ENCODE measurements at regions not wholly inside any gene's neighbourhood (a gene's known extent, or its start where the extent isn't known, plus 50 kb on each side); places are given as distances from the start of the nearest gene placed in this dataset.

GRCh38 chr1:239606850-239607400 is 220.6 kb downstream of the CHRM3 start:
- no peak for DNase-seq

DNA sequence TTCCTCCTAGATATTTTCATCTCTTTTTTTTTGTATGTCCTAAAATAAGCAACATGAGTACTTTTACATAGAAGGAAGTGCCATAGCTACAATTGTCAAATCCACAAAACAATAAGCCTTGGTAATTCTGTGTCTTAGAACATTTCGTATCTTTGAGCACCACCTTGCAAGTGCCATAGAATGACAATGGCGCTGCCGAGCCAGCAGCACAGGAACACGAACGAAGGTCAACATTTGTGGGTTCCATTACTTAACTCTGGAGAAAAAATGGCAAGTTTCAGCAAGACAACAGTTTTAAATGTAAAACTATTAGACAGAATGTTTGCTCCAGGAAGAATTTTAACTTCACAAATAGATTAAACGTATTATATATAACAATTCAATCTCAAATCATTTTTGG is 222.1 kb downstream of the CHRM3 start:
- no peak for DNase-seq

- no peak for DNase-seq
These were observed 226.0 kb downstream of the CHRM3 start for GRCh38 chr1:239612379-239612778.

GRCh38 chr1:239616673-239617072 is 230.3 kb downstream of the CHRM3 start:
- no peak for DNase-seq

DNA sequence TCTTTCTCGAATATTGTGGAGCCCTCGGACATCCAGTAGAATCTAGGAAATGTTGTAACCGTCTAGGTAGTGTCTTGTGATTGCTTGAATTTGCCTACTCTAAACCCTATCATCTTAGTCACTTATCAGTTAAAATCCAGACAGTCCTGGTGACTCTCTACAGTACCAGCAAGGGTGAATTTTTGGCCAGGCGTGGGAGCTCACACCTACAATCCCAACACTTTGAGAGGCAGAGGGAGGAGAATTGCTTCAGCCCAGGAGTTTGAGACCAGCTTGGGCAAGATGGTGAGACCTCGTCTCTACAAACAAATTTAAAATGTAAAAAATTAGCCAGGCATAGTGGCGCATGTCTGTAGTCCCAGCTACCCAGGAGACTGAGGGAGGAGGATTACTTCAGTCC is 230.9 kb downstream of the CHRM3 start:
- no peak for DNase-seq

- DNase-seq = no peak
These were observed 231.4 kb downstream of the CHRM3 start for GRCh38 chr1:239617731-239618130.

DNA sequence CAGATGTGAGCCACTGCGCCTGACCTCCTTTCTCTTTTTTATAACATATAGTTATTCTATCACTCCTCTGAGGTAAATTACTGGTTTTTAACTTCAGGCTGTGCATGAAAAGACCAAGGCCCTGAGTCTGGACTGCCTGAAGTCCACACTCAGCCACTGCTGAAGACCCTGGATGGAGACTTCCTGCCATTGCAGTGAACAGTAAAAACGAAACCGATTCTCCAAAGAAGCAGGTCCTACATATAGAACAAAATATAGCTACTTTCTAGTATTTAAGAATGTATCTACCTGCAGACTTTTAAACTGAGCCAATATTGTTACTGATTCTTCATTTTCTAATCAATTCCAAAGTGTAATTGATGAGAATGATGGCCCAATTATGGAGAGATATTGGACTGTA is 232.8 kb downstream of the CHRM3 start:
- DNase-seq = no peak

GRCh38 chr1:239630767-239631166 is 244.4 kb downstream of the CHRM3 start:
- DNase-seq = no peak

- DNase-seq = no peak
These were observed 247.1 kb downstream of the CHRM3 start for GRCh38 chr1:239633432-239633831.

- no peak for DNase-seq
These were observed 248.9 kb downstream of the CHRM3 start for GRCh38 chr1:239635276-239635675.

DNA sequence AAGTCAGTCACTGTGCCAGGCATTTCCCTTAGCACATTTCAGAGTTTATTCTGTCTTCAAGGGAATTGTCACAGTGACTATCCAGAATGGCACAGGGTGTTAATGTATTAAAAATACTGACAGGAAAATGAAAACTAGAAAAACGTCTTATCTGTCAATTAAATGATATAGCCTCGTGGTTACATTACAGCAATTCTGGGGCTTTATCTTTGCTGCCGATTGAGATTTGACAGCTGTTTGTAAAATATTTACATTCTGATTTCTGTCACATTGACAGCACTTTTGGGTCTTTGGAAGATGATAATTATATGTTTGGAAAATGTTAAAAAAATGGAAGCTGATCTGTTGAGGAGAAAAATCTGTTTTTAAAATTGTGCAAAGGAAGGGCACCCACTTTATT is 250.0 kb downstream of the CHRM3 start:
- no peak for DNase-seq

DNA sequence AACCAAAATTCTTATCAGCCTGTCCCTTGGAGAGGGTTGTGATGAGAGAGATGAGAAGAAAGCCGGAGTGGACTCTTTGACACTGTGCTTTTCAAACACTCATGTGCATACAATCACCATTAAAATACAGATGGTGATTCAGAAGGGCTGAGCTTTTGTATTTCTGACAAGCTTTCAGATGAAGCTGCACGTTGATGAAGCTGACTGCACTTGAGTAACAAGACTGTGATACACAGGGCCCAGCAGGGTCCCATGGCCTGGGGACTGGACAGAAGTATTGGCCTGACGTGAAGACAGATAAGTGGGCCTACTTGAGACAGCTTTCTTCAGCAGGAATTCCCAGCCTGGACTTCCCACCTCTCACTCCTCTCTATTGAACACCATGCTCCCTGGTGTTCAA is 258.2 kb downstream of the CHRM3 start:
- no peak for DNase-seq

DNA sequence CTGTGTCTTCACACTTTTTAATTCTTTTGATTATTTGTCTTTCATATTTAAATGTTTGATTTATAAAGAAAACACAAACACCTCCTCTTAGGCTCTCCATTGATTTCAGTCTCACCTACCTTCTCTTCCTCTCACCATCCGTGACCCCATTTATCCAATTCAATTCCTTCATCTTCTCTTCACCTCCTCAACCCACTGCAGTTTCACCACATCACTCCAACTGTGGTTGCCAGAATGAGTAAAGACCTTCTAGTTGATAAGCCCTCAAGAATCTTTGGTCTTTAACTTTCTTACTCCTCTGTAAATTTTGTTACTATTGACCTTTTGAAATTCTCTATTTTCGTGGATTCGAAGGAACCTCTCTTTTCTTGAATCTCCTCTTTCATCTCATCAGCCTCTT is 260.7 kb downstream of the CHRM3 start:
- no peak for DNase-seq

GRCh38 chr1:239647964-239648632 is 261.7 kb downstream of the CHRM3 start:
- DNase-seq = no peak

GRCh38 chr1:239655023-239655422 is 268.7 kb downstream of the CHRM3 start:
- no peak for DNase-seq

DNA sequence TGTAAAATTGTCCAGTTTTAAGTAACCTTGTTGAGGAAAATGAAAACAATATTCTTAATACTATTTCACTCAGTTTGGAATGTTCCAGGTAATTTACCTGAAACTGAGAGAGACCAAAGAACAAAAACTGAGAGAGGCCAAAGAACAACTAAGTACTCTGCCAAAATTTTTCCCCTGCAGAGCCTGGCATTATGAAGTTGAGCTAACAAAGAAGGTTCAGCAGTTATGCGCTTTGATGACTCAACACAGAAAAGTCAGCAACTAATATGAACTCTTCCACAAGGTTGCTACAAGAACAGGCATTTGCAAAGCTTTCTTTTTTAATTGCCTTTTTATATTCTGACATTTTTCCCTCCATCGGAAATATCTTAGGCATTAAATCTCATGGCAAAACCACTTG is 270.9 kb downstream of the CHRM3 start:
- DNase-seq = no peak

DNA sequence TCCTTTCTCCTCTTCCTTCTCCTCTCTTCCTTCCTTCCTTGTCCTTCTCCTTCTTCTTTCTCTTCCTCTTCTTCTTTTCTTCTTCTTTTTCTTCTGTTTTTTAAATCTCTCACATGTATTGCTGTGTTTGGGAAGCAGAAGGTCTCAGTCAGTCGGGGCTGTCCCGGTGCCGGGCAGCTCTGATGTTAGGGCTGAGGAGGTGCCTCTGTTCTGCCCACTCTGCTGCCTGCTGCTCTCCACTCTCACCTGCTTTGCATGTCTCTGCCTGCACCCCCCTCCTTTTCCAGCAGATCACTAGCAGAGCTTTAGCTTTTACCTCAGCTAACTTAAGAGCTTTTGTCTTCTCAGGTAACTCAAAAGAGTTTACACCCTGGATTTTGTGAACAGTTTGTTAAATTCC is 276.6 kb downstream of the CHRM3 start:
- DNase-seq = no peak

- DNase-seq = no peak
These were observed 285.9 kb downstream of the CHRM3 start for GRCh38 chr1:239672256-239672655.

DNA sequence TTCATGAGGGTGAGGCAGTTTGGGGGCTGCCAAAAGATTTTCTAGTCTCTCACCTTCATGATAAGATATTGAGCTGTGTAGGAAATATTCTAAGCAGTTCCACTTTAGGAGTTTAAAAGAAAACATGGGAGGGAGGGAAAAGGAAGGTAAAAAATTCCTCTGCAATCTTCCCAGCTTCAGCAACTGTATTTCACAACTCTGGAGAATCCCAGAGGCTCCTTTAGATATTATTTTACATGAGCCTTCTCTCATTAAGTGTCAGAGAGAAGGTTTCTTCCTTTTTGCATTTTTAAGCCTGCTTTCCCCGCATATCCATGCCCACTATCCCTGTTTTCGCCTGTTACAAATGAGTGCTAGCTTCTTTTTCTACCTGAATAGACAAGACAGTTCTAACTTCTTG is 289.4 kb downstream of the CHRM3 start:
- DNase-seq = no peak

- no peak for DNase-seq
These were observed 290.3 kb downstream of the CHRM3 start for GRCh38 chr1:239676522-239677273.

DNA sequence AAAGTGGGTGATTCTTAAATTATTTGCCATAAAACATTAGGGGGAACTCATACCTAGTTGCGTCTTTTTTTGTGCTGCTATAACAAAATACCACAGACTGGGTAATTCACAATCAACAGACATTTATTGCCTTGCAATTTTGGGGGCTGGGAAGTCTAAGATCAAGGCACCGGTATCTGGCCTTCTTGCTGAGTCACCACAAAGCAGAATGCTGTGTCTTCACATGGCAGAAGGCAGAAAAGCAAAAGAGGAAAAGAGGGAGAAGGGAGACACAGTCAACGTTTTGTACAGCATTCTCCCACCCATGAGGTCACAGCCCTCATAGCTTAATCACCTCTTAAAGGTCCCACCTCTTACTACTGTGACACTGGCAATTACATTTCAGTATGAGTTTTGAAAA is 291.0 kb downstream of the CHRM3 start:
- DNase-seq = no peak

DNA sequence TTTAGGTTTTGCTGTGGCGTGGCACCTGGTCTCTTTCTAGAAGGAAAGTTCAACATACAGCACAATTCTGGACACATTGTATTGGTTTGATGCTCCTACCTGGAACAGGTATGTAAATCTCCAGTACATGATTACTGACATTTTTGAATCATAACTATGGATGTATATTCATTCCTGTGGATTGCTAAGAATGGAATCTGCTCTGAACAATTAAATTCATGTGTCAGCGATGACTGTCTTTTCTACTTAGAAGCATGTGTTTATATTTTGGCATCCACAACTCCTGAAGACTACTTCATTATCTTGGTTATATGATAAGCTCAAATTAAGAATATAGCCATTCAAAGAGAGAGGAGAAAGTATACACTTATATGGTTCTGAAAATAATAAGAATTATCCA is 291.8 kb downstream of the CHRM3 start:
- no peak for DNase-seq

DNA sequence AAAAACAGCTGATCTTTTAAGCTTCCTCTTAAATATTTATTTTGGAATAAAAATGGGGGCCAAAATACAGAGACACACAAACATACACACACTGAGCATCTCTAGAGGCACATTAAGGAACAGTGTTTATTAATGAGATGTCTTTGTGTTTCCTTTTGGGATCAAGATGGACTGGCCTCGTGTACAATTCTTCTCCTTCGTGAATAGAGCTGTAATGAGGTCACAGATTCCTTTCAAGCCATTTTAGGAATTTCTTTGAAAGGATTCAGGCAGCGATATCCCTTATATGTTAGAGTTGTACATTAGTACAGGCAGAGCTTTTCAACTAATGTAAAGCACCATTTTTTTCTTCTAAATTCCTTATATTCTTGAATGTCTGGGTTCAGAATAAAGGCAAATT is 295.7 kb downstream of the CHRM3 start:
- DNase-seq = no peak

DNA sequence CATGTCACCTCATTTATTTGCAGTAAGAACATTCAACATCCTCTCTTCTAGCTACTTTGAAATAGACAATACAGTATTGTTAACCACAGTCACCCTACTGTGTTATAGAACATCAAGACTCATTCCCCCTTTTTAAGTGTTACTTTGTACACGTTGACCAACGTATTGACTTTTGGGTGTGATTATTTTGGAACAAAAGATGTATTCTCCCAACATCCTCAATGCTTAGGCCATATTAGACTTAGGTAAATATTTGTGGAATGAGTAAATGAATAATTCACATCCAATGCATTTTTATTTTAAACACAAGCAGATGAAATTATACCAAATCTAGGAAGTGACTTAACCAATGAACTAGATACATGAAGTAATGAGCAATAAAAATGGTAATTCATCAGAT is 296.6 kb downstream of the CHRM3 start:
- no peak for DNase-seq

DNA sequence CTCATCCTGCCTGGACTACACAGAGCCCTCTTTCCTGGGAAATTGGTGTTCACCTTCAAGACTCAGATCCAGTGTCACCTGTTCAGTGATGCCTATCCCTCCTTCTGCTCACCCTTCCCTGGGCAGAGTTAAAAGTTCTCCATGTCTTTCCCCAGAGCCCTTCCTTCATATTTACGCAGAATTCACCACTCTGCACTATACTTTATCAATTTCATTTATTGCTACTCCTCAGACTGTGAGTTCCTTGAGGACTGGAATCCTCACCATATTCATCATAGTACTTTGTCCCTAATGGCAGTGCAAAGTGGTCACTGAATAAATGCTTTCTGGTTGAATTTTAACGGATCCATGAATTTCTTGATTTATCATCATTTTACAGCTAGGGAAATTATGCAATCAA is 300.0 kb downstream of the CHRM3 start:
- no peak for DNase-seq

Data from stimulated activated CD4-positive, alpha-beta T cell treated with anti-CD3 and anti-CD28 coated beads, Interleukin-1b, Interleukin-23, amount 100 ng/mL, for 48 hours (primary cell).